ENCODE measurements at regions not wholly inside any gene's neighbourhood (a gene's known extent, or its start where the extent isn't known, plus 50 kb on each side); places are given as distances from the start of the nearest gene placed in this dataset.
"Not testable (repeated sequence)": the region's sequence is repeated elsewhere in the genome, so short reads cannot be mapped to it uniquely, and the experiment has no call there.

- DNase-seq (ENCODE audit: extremely low read depth in 1 of 2, low read depth in 1 of 2), result no peak
Observed at GRCh38 chr21:28431527-28432200, 561.0 kb downstream of the LTN1 start.

GRCh38 chr21:28431022-28431421 is 561.7 kb downstream of the LTN1 start:
- no peak for DNase-seq (ENCODE audit: extremely low read depth in 1 of 2, low read depth in 1 of 2)

GRCh38 chr21:28429161-28429560 is 563.5 kb downstream of the LTN1 start:
- no peak for DNase-seq (ENCODE audit: extremely low read depth in 1 of 2, low read depth in 1 of 2)

GRCh38 chr21:28427394-28428022 is 565.2 kb downstream of the LTN1 start:
- no peak for DNase-seq (ENCODE audit: extremely low read depth in 1 of 2, low read depth in 1 of 2)

- DNase-seq (ENCODE audit: extremely low read depth in 1 of 2, low read depth in 1 of 2), result no peak
Observed at GRCh38 chr21:28426545-28426944, 566.1 kb downstream of the LTN1 start.

GRCh38 chr21:28423521-28424190 is 569.0 kb downstream of the LTN1 start:
- no peak for DNase-seq (ENCODE audit: extremely low read depth in 1 of 2, low read depth in 1 of 2)

- DNase-seq (ENCODE audit: extremely low read depth in 1 of 2, low read depth in 1 of 2), result no peak
Observed at GRCh38 chr21:28421716-28422524, 570.8 kb downstream of the LTN1 start.

- no peak for DNase-seq (ENCODE audit: extremely low read depth in 1 of 2, low read depth in 1 of 2)
Observed at GRCh38 chr21:28419811-28420210, 572.9 kb downstream of the LTN1 start.

- DNase-seq (ENCODE audit: extremely low read depth in 1 of 2, low read depth in 1 of 2), result no peak
Observed at GRCh38 chr21:28418726-28419514, 573.8 kb downstream of the LTN1 start.

- no peak for DNase-seq (ENCODE audit: extremely low read depth in 1 of 2, low read depth in 1 of 2)
Observed at GRCh38 chr21:28410256-28410655, 582.4 kb downstream of the LTN1 start.

- no peak for DNase-seq (ENCODE audit: extremely low read depth in 1 of 2, low read depth in 1 of 2)
Observed at GRCh38 chr21:28402616-28402989, 590.1 kb downstream of the LTN1 start.

GRCh38 chr21:28397040-28397439 is 595.6 kb downstream of the LTN1 start:
- DNase-seq (ENCODE audit: extremely low read depth in 1 of 2, low read depth in 1 of 2), result no peak

- no peak for DNase-seq (ENCODE audit: extremely low read depth in 1 of 2, low read depth in 1 of 2)
Observed at GRCh38 chr21:28396421-28396820, 596.3 kb downstream of the LTN1 start.

- DNase-seq (ENCODE audit: extremely low read depth in 1 of 2, low read depth in 1 of 2), result no peak
Observed at GRCh38 chr21:28393279-28393678, 599.4 kb downstream of the LTN1 start.

- DNase-seq (ENCODE audit: extremely low read depth in 1 of 2, low read depth in 1 of 2), result no peak
Observed at GRCh38 chr21:28391938-28392849, 600.5 kb downstream of the LTN1 start.

- no peak for DNase-seq (ENCODE audit: extremely low read depth in 1 of 2, low read depth in 1 of 2)
Observed at GRCh38 chr21:28387220-28387619, 605.5 kb downstream of the LTN1 start.

GRCh38 chr21:28385845-28386244 is 606.8 kb downstream of the LTN1 start:
- no peak for DNase-seq (ENCODE audit: extremely low read depth in 1 of 2, low read depth in 1 of 2)

- DNase-seq (ENCODE audit: extremely low read depth in 1 of 2, low read depth in 1 of 2), result not testable (repeated sequence)
Observed at GRCh38 chr21:28381000-28381745, 611.5 kb downstream of the LTN1 start.

GRCh38 chr21:28380241-28380640 is 612.4 kb downstream of the LTN1 start:
- DNase-seq (ENCODE audit: extremely low read depth in 1 of 2, low read depth in 1 of 2), result no peak
